Neural cell (in vitro differentiated cells): ENCODE measurements at regions not wholly inside any gene's neighbourhood (a gene's known extent, or its start where the extent isn't known, plus 50 kb on each side); places are given as distances from the start of the nearest gene placed in this dataset.

Experiments
- H2AFZ ChIP-seq: fragments of 200-600, 300-800 bp; sonication (generic), shearing (Covaris generic); 2 replicates; pipeline ENCODE4 v1.6.0; 2014; ENCODE audit warnings: low read depth, mild to moderate bottlenecking, antibody characterized with exemption, low read length, moderate library complexity
- H3F3A ChIP-seq: fragments of 200-600 bp; shearing (Covaris generic); 2 replicates; pipeline ENCODE4 v1.6.1; 2016; ENCODE audit warnings: mild to moderate bottlenecking, moderate library complexity, mixed read lengths, antibody characterized with exemption, low read length; ENCODE audit not compliant: insufficient read depth, poor library complexity, severe bottlenecking
- H3K27ac ChIP-seq: fragments of 200-600, 300-800 bp; sonication (generic), shearing (Covaris generic); 2 replicates; pipeline ENCODE4 v1.5.1; 2014; ENCODE audit warnings: mild to moderate bottlenecking, low read length, moderate library complexity
- H3K27me3 ChIP-seq: fragments of 300-800, 200-600 bp; sonication (generic), shearing (Covaris generic); 2 replicates; pipeline ENCODE4 v1.6.0; 2014; ENCODE audit warnings: mild to moderate bottlenecking, low read depth, low read length, moderate library complexity; ENCODE audit not compliant: insufficient read depth
- H3K36me3 ChIP-seq: fragments of 300-800, 200-600 bp; sonication (generic), shearing (Covaris generic); 2 replicates; pipeline ENCODE4 v1.5.1; 2014; ENCODE audit warnings: mild to moderate bottlenecking, antibody characterized with exemption, low read length, moderate library complexity; ENCODE audit not compliant: insufficient read depth
- H3K4me2 ChIP-seq: fragments of 300-800, 200-600 bp; sonication (generic), shearing (Covaris generic); 2 replicates; pipeline ENCODE4 v1.6.0; 2014; ENCODE audit warnings: mild to moderate bottlenecking, low read length
- H3K4me3 ChIP-seq: fragments of 300-800, 200-600 bp; sonication (generic), shearing (Covaris generic); 2 replicates; pipeline ENCODE4 v1.5.1; 2014; ENCODE audit warnings: mild to moderate bottlenecking, low read length, moderate library complexity
- H3K79me2 ChIP-seq: fragments of 200-600 bp; shearing (Covaris generic); replicated peaks from 2 replicates; pipeline ENCODE4 v1.6.0; 2014; ENCODE audit warnings: mild to moderate bottlenecking, low read length, moderate library complexity; ENCODE audit not compliant: insufficient read depth
- H3K9ac ChIP-seq: fragments of 300-800, 200-600 bp; sonication (generic), shearing (Covaris generic); 2 replicates; pipeline ENCODE4 v1.6.1; 2016; ENCODE audit warnings: mild to moderate bottlenecking, low read length, mixed read lengths
- H3K9me2 ChIP-seq: fragments of 200-600 bp; shearing (Covaris generic); 2 replicates; pipeline ENCODE4 v1.6.1; 2016; ENCODE audit warnings: mild to moderate bottlenecking, low read length, mixed read lengths; ENCODE audit not compliant: insufficient read depth
- H3K9me3 ChIP-seq: fragments of 200-600, 300-800 bp; sonication (generic), shearing (Covaris generic); 2 replicates; pipeline ENCODE4 v1.6.1; 2016; ENCODE audit warnings: mild to moderate bottlenecking, mixed run types, low read length, moderate library complexity, mixed read lengths
- H4K20me1 ChIP-seq: fragments of 200-600 bp; shearing (Covaris generic); 2 replicates; pipeline ENCODE4 v1.6.1; 2016; ENCODE audit warnings: mild to moderate bottlenecking, mixed run types; ENCODE audit not compliant: insufficient read depth
- CTCF ChIP-seq: fragments of 450-650 bp; IDR thresholded peaks from 2 replicates; pipeline ENCODE4 v1.5.1; 2014; ENCODE audit warnings: antibody characterized with exemption, mild to moderate bottlenecking, moderate library complexity; ENCODE audit not compliant: poor library complexity, severe bottlenecking
- EP300 ChIP-seq: fragments of 450-650 bp; conservative IDR thresholded peaks from 2 replicates; pipeline ENCODE4 v1.6.1; 2014; ENCODE audit warnings: antibody characterized with exemption, mild to moderate bottlenecking, moderate library complexity; ENCODE audit not compliant: poor library complexity, severe bottlenecking
- EZH2 ChIP-seq: fragments of 200-600, 300-800 bp; shearing (Covaris generic), sonication (generic); IDR thresholded peaks from 2 replicates; pipeline ENCODE4 v1.6.1; 2014; ENCODE audit warnings: antibody characterized with exemption, low read length, borderline replicate concordance, mild to moderate bottlenecking; ENCODE audit not compliant: insufficient read depth, poor library complexity, severe bottlenecking
- MXI1 ChIP-seq: fragments of 450-650 bp; conservative IDR thresholded peaks from 2 replicates; pipeline ENCODE4 v1.6.1; 2014; ENCODE audit warnings: antibody characterized with exemption, mild to moderate bottlenecking; ENCODE audit not compliant: poor library complexity, severe bottlenecking
- POLR2AphosphoS5 ChIP-seq: IDR thresholded peaks from 2 replicates; pipeline ENCODE4 v1.6.1; 2012
- RAD21 ChIP-seq: fragments of 450-650 bp; conservative IDR thresholded peaks from 2 replicates; pipeline ENCODE4 v1.6.1; 2014; ENCODE audit warnings: antibody characterized with exemption, mild to moderate bottlenecking, moderate library complexity
- REST ChIP-seq: IDR thresholded peaks from 2 replicates; pipeline ENCODE4 v1.6.1; 2012; ENCODE audit warnings: borderline replicate concordance
- SMC3 ChIP-seq: fragments of 450-650 bp; conservative IDR thresholded peaks from 2 replicates; pipeline ENCODE4 v1.6.1; 2014; ENCODE audit warnings: antibody characterized with exemption, mild to moderate bottlenecking, moderate library complexity; ENCODE audit not compliant: poor library complexity
- TAF1 ChIP-seq: IDR thresholded peaks from 2 replicates; pipeline ENCODE4 v1.6.1; 2012; ENCODE audit warnings: low read depth

GRCh38 chr3:164095279-164095678 lies 983.0 kb downstream of the SI start:
- no peak overlapping the region for H3K4me2 ChIP-seq
- no peak for TF ChIP-seq EZH2
- TF ChIP-seq MXI1, result no peak
- TF ChIP-seq EP300, result no peak
- no peak for TF ChIP-seq REST
- no peak for TF ChIP-seq TAF1
- TF ChIP-seq CTCF, result no peak
- TF ChIP-seq POLR2AphosphoS5, result no peak
- TF ChIP-seq SMC3, result no peak
- no peak for TF ChIP-seq RAD21
- H2AFZ ChIP-seq, result no peak overlapping the region
- no peaks in the 10 kb centered on the region for H3K9me3 ChIP-seq
- H3K79me2 ChIP-seq, result no peaks in the 10 kb centered on the region
- H3K9me2 ChIP-seq, result no peaks in the 10 kb centered on the region
- no peaks in the 10 kb centered on the region for H3K27me3 ChIP-seq
- no peak overlapping the region for H3K9ac ChIP-seq
- H3K36me3 ChIP-seq, result no peaks in the 10 kb centered on the region
- no peak overlapping the region for H3K27ac ChIP-seq
- no peaks in the 10 kb centered on the region for H4K20me1 ChIP-seq
- no peaks in the 10 kb centered on the region for H3F3A ChIP-seq
- H3K4me3 ChIP-seq, result no peak overlapping the region

- H3K27me3 ChIP-seq, result no peaks in the 10 kb centered on the region
- H3K36me3 ChIP-seq, result no peaks in the 10 kb centered on the region
These were observed 983.8 kb downstream of the SI start for GRCh38 chr3:164094546-164094945.

More at GRCh38 chr3:164094546-164094945, 983.8 kb downstream of the SI start:
- Histone ChIP-seq H3K9me3 (no peaks in the 10 kb centered on the region), H3K27ac (no peak overlapping the region), H3K4me2 (no peak overlapping the region), H3K9me2 (no peaks in the 10 kb centered on the region), H3K9ac (no peak overlapping the region), H3K79me2 (no peaks in the 10 kb centered on the region), H4K20me1 (no peaks in the 10 kb centered on the region), H3K4me3 (no peak overlapping the region), H3F3A (no peaks in the 10 kb centered on the region), H2AFZ (no peak overlapping the region)
- TF ChIP-seq EP300 (no peak), SMC3 (no peak), RAD21 (no peak), EZH2 (no peak), MXI1 (no peak), CTCF (no peak), POLR2AphosphoS5 (no peak), TAF1 (no peak), REST (no peak)
